ENCODE measurements at regions not wholly inside any gene's neighbourhood (a gene's known extent, or its start where the extent isn't known, plus 50 kb on each side); places are given as distances from the start of the nearest gene placed in this dataset.

- no peak for DNase-seq
Observed at GRCh38 chr2:173651891-173652290, 297.2 kb downstream of the CDCA7 start.

GRCh38 chr2:173652311-173652710 is 297.6 kb downstream of the CDCA7 start:
- DNase-seq, result no peak

- no peak for DNase-seq
Observed at GRCh38 chr2:173652767-173653431, 298.2 kb downstream of the CDCA7 start.

- DNase-seq, result no peak
Observed at GRCh38 chr2:173653432-173653805, 298.7 kb downstream of the CDCA7 start.

GRCh38 chr2:173654161-173654895 is 299.7 kb downstream of the CDCA7 start:
- no peak for DNase-seq

GRCh38 chr2:173654896-173655265 is 300.2 kb downstream of the CDCA7 start:
- DNase-seq, result no peak

- DNase-seq, result no peak
Observed at GRCh38 chr2:173656086-173656485, 301.4 kb downstream of the CDCA7 start.

GRCh38 chr2:173657996-173658717 is 303.5 kb downstream of the CDCA7 start:
- DNase-seq, result no peak

- DNase-seq, result no peak
Observed at GRCh38 chr2:173658946-173659371, 304.3 kb downstream of the CDCA7 start.

- no peak for DNase-seq
Observed at GRCh38 chr2:173659509-173659908, 304.8 kb downstream of the CDCA7 start.

GRCh38 chr2:173661586-173661985 is 303.6 kb downstream of the SP3 start:
- no peak for DNase-seq

- DNase-seq, result no peak
Observed at GRCh38 chr2:173663353-173663752, 301.8 kb downstream of the SP3 start.

- no peak for DNase-seq
Observed at GRCh38 chr2:173663835-173664512, 301.2 kb downstream of the SP3 start.

GRCh38 chr2:173664513-173664910 is 300.7 kb downstream of the SP3 start:
- DNase-seq, result no peak

- no peak for DNase-seq
Observed at GRCh38 chr2:173666171-173666888, 298.8 kb downstream of the SP3 start.

GRCh38 chr2:173667014-173667413 is 298.2 kb downstream of the SP3 start:
- DNase-seq, result no peak

- no peak for DNase-seq
Observed at GRCh38 chr2:173667415-173667814, 297.8 kb downstream of the SP3 start.

GRCh38 chr2:173669271-173669853 is 295.8 kb downstream of the SP3 start:
- DNase-seq, result no peak

- no peak for DNase-seq
Observed at GRCh38 chr2:173669888-173670287, 295.3 kb downstream of the SP3 start.

GRCh38 chr2:173672573-173673340 is 292.4 kb downstream of the SP3 start:
- DNase-seq, result no peak

GRCh38 chr2:173673640-173674039 is 291.5 kb downstream of the SP3 start:
- no peak for DNase-seq

GRCh38 chr2:173676647-173677046 is 288.5 kb downstream of the SP3 start:
- no peak for DNase-seq
